AG04450 (cell line): ENCODE measurements at regions not wholly inside any gene's neighbourhood (a gene's known extent, or its start where the extent isn't known, plus 50 kb on each side); places are given as distances from the start of the nearest gene placed in this dataset.

ENCODE experiments used
- CTCF ChIA-PET: fragments of 300-600, 350-600 bp; formaldehyde crosslinking; extraction: SDS; loops from one replicate; lab custom pipeline; 2022; ENCODE audit warnings: antibody characterized with exemption, inconsistent platforms; lab: Charles Lee
- POLR2A ChIA-PET: fragments of 350-600 bp; formaldehyde crosslinking; extraction: SDS; loops from one replicate; lab custom pipeline; 2021; ENCODE audit warnings: antibody characterized with exemption, inconsistent platforms; lab: Yijun Ruan, JAX
- DNase-seq: peaks from one replicate; pipeline ENCODE4 v3.0.0-alpha.2; 2011; ENCODE audit warnings: low read depth, low spot score
- H3K27ac ChIP-seq: one replicate; pipeline ENCODE4 v1.5.1; 2012; ENCODE audit warnings: low read depth, low read length, control low read depth
- H3K27me3 ChIP-seq: one replicate; pipeline ENCODE4 v1.6.0; 2012; ENCODE audit warnings: low read length; ENCODE audit not compliant: control insufficient read depth, insufficient read depth
- H3K4me3 ChIP-seq: 2 replicates; pipeline ENCODE4 v1.5.1; 2011; ENCODE audit warnings: mild to moderate bottlenecking, low read depth, low read length, control low read depth
- H3K9me3 ChIP-seq: 2 replicates; pipeline ENCODE4 v1.5.1; 2012; ENCODE audit warnings: low read length; ENCODE audit not compliant: control insufficient read depth, insufficient read depth
- CTCF ChIP-seq: IDR thresholded peaks from 2 replicates; pipeline ENCODE4 v1.5.1; 2011; ENCODE audit warnings: low read depth, low read length, control low read depth, inconsistent platforms

- no peak overlapping the region for H3K27ac ChIP-seq
- no peaks in the 10 kb centered on the region for H3K27me3 ChIP-seq
- H3K9me3 ChIP-seq: no peaks in the 10 kb centered on the region
- CTCF ChIA-PET: no interaction called here
- no peak for DNase-seq
- no peak for TF ChIP-seq CTCF
- POLR2A ChIA-PET: no interaction called here
- no peak overlapping the region for H3K4me3 ChIP-seq
Observed at GRCh38 chr6:104472021-104472901, 387.5 kb downstream of the HACE1 start.

GRCh38 chr6:104466306-104466705 is 393.4 kb downstream of the HACE1 start:
- no peak overlapping the region for H3K27ac ChIP-seq
- ChIA-PET POLR2A (no interaction called here), CTCF (no interaction called here)
- DNase-seq: no peak
- no peaks in the 10 kb centered on the region for H3K9me3 ChIP-seq
- TF ChIP-seq CTCF: no peak
- H3K4me3 ChIP-seq: no peak overlapping the region
- no peaks in the 10 kb centered on the region for H3K27me3 ChIP-seq

GRCh38 chr6:104462811-104463599 is 396.7 kb downstream of the HACE1 start:
- no peak for DNase-seq
- CTCF ChIA-PET: interaction anchor here (0.6 kb wide), 1 partner anchor 43 kb away, joined by 3 read pairs; no protein-coding TSS in a partner anchor
- Histone ChIP-seq H3K9me3 (no peaks in the 10 kb centered on the region), H3K27me3 (no peaks in the 10 kb centered on the region), H3K4me3 (no peak overlapping the region), H3K27ac (no peak overlapping the region)
- TF ChIP-seq CTCF: no peak
- POLR2A ChIA-PET: no interaction called here

- Histone ChIP-seq H3K27ac (no peak overlapping the region), H3K9me3 (no peaks in the 10 kb centered on the region), H3K27me3 (no peaks in the 10 kb centered on the region), H3K4me3 (no peak overlapping the region)
- TF ChIP-seq CTCF: no peak
- ChIA-PET CTCF (no interaction called here), POLR2A (no interaction called here)
- no peak for DNase-seq
Observed at GRCh38 chr6:104460738-104461483, 398.8 kb downstream of the HACE1 start.
